HEK293 (cell line): ENCODE measurements at regions not wholly inside any gene's neighbourhood (a gene's known extent, or its start where the extent isn't known, plus 50 kb on each side); places are given as distances from the start of the nearest gene placed in this dataset.

Experiments used
- CTCF ChIA-PET: fragments of 350-600 bp; formaldehyde crosslinking; extraction: SDS; loops from one replicate; lab custom pipeline; 2021; ENCODE audit warnings: antibody characterized with exemption; lab: Yijun Ruan, JAX
- POLR2A ChIA-PET: fragments of 300-600 bp; formaldehyde crosslinking; extraction: SDS; loops from one replicate; lab custom pipeline; 2020; ENCODE audit warnings: antibody characterized with exemption, inconsistent platforms; lab: Yijun Ruan, JAX
- H3K27ac ChIP-seq: fragments of 200-500 bp; sonication (Bioruptor generic); 2 replicates; pipeline ENCODE4 v1.5.1; 2014; ENCODE audit warnings: low read depth, low read length, control low read depth, inconsistent platforms; ENCODE audit errors: extremely low read depth
- H3K36me3 ChIP-seq, 2 experiments: fragments of 200-500 bp in 1 of 2; sonication (Bioruptor generic) in 1 of 2; 1 replicate in 1 of 2; 2 replicates in 1 of 2; pipeline ENCODE4 v1.5.1; 2014 to 2017; ENCODE audit warnings: inconsistent platforms in 2 of 2, low read length in 2 of 2; ENCODE audit not compliant: control insufficient read depth in 2 of 2, insufficient read depth in 1 of 2
- H3K4me1 ChIP-seq: fragments of 200-500 bp; sonication (Bioruptor generic); 2 replicates; pipeline ENCODE4 v1.5.1; 2014; ENCODE audit warnings: mild to moderate bottlenecking, low read length, inconsistent platforms; ENCODE audit not compliant: control insufficient read depth, insufficient read depth
- H3K4me3 ChIP-seq: 2 replicates; pipeline ENCODE4 v1.5.1; 2011; ENCODE audit warnings: low read depth, mild to moderate bottlenecking, control low read depth, low read length, moderate library complexity
- H3K9me3 ChIP-seq: fragments of 200-500 bp; sonication (Bioruptor generic); 2 replicates; pipeline ENCODE4 v1.5.1; 2014; ENCODE audit warnings: low read depth, low read length, inconsistent platforms; ENCODE audit not compliant: control insufficient read depth, insufficient read depth
- EGR2 ChIP-seq: fragments of 450-650 bp; formaldehyde crosslinking; IDR thresholded peaks from 2 replicates; pipeline ENCODE4 v1.5.1; 2016; ENCODE audit warnings: low read depth, missing biosample characterization, missing genetic modification characterization
- FEZF1 ChIP-seq: fragments of 450-650 bp; formaldehyde crosslinking; IDR thresholded peaks from 2 replicates; pipeline ENCODE4 v1.5.1; 2016; ENCODE audit warnings: missing biosample characterization, missing genetic modification characterization
- KLF7 ChIP-seq: fragments of 450-650 bp; formaldehyde crosslinking; IDR thresholded peaks from 2 replicates; pipeline ENCODE4 v1.5.1; 2016; ENCODE audit warnings: missing biosample characterization, missing genetic modification characterization, borderline replicate concordance
- SCRT2 ChIP-seq: fragments of 450-650 bp; formaldehyde crosslinking; IDR thresholded peaks from 2 replicates; pipeline ENCODE4 v1.5.1; 2016; ENCODE audit warnings: missing biosample characterization, missing genetic modification characterization
- TSHZ1 ChIP-seq: fragments of 450-650 bp; formaldehyde crosslinking; IDR thresholded peaks from 2 replicates; pipeline ENCODE4 v1.5.1; 2016; ENCODE audit warnings: missing biosample characterization, missing genetic modification characterization, borderline replicate concordance
- YY2 ChIP-seq: fragments of 450-650 bp; formaldehyde crosslinking; IDR thresholded peaks from 2 replicates; pipeline ENCODE4 v1.5.1; 2016; ENCODE audit warnings: missing biosample characterization, missing genetic modification characterization
- ZBTB1 ChIP-seq: fragments of 450-650 bp; formaldehyde crosslinking; IDR thresholded peaks from 2 replicates; pipeline ENCODE4 v1.5.1; 2016; ENCODE audit warnings: missing biosample characterization, missing genetic modification characterization
- ZBTB48 ChIP-seq: fragments of 450-650 bp; formaldehyde crosslinking; IDR thresholded peaks from 2 replicates; pipeline ENCODE4 v1.5.1; 2016; ENCODE audit warnings: missing biosample characterization, missing genetic modification characterization
- ZFP3 ChIP-seq: fragments of 450-650 bp; formaldehyde crosslinking; IDR thresholded peaks from 2 replicates; pipeline ENCODE4 v1.5.1; 2016; ENCODE audit warnings: low read depth, missing biosample characterization, missing genetic modification characterization
- ZFP37 ChIP-seq: fragments of 450-650 bp; formaldehyde crosslinking; IDR thresholded peaks from 2 replicates; pipeline ENCODE4 v1.5.1; 2016; ENCODE audit warnings: missing biosample characterization, missing genetic modification characterization
- ZFP69B ChIP-seq: fragments of 450-650 bp; formaldehyde crosslinking; IDR thresholded peaks from 2 replicates; pipeline ENCODE4 v1.5.1; 2016; ENCODE audit warnings: missing biosample characterization, missing genetic modification characterization
- ZNF133 ChIP-seq: fragments of 450-650 bp; formaldehyde crosslinking; IDR thresholded peaks from 2 replicates; pipeline ENCODE4 v1.5.1; 2016; ENCODE audit warnings: missing biosample characterization, missing genetic modification characterization
- ZNF24 ChIP-seq: fragments of 450-650 bp; formaldehyde crosslinking; IDR thresholded peaks from 2 replicates; pipeline ENCODE4 v1.5.1; 2016; ENCODE audit warnings: missing biosample characterization, missing genetic modification characterization
- ZNF266 ChIP-seq: fragments of 450-650 bp; formaldehyde crosslinking; IDR thresholded peaks from 2 replicates; pipeline ENCODE4 v1.5.1; 2016; ENCODE audit warnings: missing biosample characterization, missing genetic modification characterization, low read depth
- ZNF335 ChIP-seq: fragments of 450-650 bp; formaldehyde crosslinking; conservative IDR thresholded peaks from 2 replicates; pipeline ENCODE4 v1.5.1; 2016; ENCODE audit warnings: missing biosample characterization, missing genetic modification characterization
- ZNF510 ChIP-seq: fragments of 450-650 bp; formaldehyde crosslinking; IDR thresholded peaks from 2 replicates; pipeline ENCODE4 v1.5.1; 2018; ENCODE audit warnings: mild to moderate bottlenecking, missing genetic modification characterization, missing biosample characterization; ENCODE audit not compliant: insufficient replicate concordance
- ZNF629 ChIP-seq: fragments of 450-650 bp; formaldehyde crosslinking; IDR thresholded peaks from 2 replicates; pipeline ENCODE4 v1.5.1; 2017; ENCODE audit warnings: missing biosample characterization, missing genetic modification characterization
- ZNF677 ChIP-seq: fragments of 450-650 bp; IDR thresholded peaks from 2 replicates; pipeline ENCODE4 v1.5.0; 2018; ENCODE audit warnings: missing biosample characterization, mild to moderate bottlenecking, missing genetic modification characterization, moderate library complexity
- ZNF792 ChIP-seq: fragments of 450-650 bp; formaldehyde crosslinking; IDR thresholded peaks from 2 replicates; pipeline ENCODE4 v1.5.1; 2016; ENCODE audit warnings: missing biosample characterization, missing genetic modification characterization
- TF ChIP-seq, protein P1 (sequence below): fragments of 450-650 bp; formaldehyde crosslinking; IDR thresholded peaks from 2 replicates; pipeline ENCODE4 v1.5.1; 2017; ENCODE audit warnings: missing biosample characterization, missing genetic modification characterization
- TF ChIP-seq, protein P2 (sequence below): fragments of 450-650 bp; formaldehyde crosslinking; IDR thresholded peaks from 2 replicates; pipeline ENCODE4 v1.5.1; 2016; ENCODE audit warnings: missing biosample characterization, missing genetic modification characterization
- TF ChIP-seq, protein P3 (sequence below): fragments of 450-650 bp; formaldehyde crosslinking; IDR thresholded peaks from 2 replicates; pipeline ENCODE4 v1.5.1; 2017; ENCODE audit warnings: missing biosample characterization, missing genetic modification characterization

DNA sequence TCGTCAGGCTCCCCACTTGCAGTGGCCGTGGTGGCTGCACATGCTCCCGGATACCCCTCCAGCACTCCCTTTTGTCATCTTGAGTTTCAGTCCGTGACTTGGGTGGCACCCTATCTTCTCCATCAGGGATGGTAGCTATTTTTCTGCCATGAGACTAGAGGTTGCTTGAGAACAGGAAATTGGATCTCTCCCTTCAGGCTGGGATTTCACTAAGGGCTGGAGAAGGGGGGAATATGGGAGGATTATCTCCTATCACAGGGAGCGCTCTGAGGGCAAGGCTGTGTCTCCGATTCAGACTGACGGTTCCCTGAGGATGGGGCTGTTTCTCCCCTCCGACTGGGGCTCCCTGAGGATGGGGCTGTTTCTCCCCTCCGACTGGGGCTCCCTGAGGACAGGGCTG lies 123.1 kb downstream of the MRPL14 start:
- Histone ChIP-seq H3K36me3 (no peaks in the 10 kb centered on the region), H3K4me3 (no peak overlapping the region), H3K9me3 (no peaks in the 10 kb centered on the region), H3K4me1 (peaks cover 2% of the 10 kb centered on the region; the same call in 1 of the 2 replicates), H3K27ac (no peak overlapping the region)
- ChIA-PET CTCF (interaction anchor here (0.6 to 3.9 kb wide), 6 partner anchors 8 to 539 kb away, joined by 3 to 20 read pairs (median 3); partner anchors contain the start of gene VEGFA), POLR2A (no interaction called here)
- TF ChIP-seq, protein P1, sequence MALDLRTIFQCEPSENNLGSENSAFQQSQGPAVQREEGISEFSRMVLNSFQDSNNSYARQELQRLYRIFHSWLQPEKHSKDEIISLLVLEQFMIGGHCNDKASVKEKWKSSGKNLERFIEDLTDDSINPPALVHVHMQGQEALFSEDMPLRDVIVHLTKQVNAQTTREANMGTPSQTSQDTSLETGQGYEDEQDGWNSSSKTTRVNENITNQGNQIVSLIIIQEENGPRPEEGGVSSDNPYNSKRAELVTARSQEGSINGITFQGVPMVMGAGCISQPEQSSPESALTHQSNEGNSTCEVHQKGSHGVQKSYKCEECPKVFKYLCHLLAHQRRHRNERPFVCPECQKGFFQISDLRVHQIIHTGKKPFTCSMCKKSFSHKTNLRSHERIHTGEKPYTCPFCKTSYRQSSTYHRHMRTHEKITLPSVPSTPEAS (tag by site-specific recombination) = no peak
- TF ChIP-seq TSHZ1 (tag by site-specific recombination) (no peak), ZBTB48 (tag by site-specific recombination) (peak; percentile 69; the same call in 1 of the 2 replicates)
- TF ChIP-seq, protein P2, sequence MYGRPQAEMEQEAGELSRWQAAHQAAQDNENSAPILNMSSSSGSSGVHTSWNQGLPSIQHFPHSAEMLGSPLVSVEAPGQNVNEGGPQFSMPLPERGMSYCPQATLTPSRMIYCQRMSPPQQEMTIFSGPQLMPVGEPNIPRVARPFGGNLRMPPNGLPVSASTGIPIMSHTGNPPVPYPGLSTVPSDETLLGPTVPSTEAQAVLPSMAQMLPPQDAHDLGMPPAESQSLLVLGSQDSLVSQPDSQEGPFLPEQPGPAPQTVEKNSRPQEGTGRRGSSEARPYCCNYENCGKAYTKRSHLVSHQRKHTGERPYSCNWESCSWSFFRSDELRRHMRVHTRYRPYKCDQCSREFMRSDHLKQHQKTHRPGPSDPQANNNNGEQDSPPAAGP = peak; percentile 35; the same call in 1 of the 2 replicates

- ChIA-PET CTCF (interaction anchor here (0.6 to 3.9 kb wide), 5 partner anchors 9 to 540 kb away, joined by 3 to 20 read pairs (median 3); partner anchors contain the start of gene VEGFA), POLR2A (interaction anchor here (0.5 to 1.5 kb wide), 2 partner anchors 77 to 290 kb away, joined by 3 to 6 read pairs; no protein-coding TSS in a partner anchor)
- TF ChIP-seq ZFP37 (no peak), ZNF24 (tag by site-specific recombination) (no peak), ZFP69B (no peak), EGR2 (tag by site-specific recombination) (no peak), ZNF335 (tag by site-specific recombination) (no peak), ZNF266 (tag by site-specific recombination) (no peak), ZBTB1 (tag by site-specific recombination) (no peak), KLF7 (no peak)
- Histone ChIP-seq H3K4me1 (peaks cover 2% of the 10 kb centered on the region; the same call in 1 of the 2 replicates), H3K4me3 (no peak overlapping the region), H3K27ac (no peak overlapping the region), H3K36me3 (no peaks in the 10 kb centered on the region), H3K9me3 (no peaks in the 10 kb centered on the region)
Observed at GRCh38 chr6:44003345-44004061, 123.7 kb downstream of the MRPL14 start.

DNA sequence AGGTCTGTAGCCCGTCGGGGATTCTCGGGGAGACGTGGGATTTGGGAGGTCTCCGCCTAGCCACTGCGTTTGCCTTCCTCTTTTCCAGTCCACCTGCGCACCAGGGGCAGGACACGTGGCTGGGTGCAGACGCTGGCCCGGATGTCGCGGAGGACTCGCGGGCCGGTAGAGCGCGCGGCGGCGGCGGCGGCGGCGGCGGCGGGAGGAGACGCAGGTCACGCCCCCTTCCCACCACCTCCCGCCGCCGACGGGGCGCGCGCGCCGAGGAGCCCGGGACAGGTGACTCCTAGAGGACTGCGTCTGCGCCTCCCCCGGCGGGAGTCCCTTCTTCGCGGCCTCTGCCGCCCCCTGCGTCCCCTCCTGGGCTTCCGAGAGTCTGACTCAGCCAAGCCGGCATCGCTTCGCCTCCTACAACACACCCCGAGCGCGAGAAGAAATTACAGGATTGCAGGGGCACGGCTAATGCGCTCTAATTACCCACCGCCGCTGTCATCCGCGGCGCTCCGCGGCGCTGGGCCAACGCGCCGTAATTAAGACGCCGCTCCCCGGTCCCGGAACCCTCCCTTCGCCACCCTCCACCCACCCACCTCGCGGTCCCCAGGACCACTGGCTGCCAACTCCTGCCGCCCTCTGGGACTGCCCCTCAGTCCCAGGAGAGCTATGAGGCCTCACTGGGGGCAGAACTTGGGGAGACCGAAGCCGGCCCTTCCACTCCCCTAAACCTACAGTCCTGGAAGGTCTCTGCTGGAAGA lies 124.5 kb downstream of the MRPL14 start:
- peak overlapping the region; percentile 35 for H3K4me3 ChIP-seq
- ChIA-PET POLR2A (interaction anchor here (0.5 to 1.5 kb wide), 4 partner anchors 47 to 291 kb away, joined by 3 to 6 read pairs (median 4); partner anchors contain the start of gene VEGFA), CTCF (interaction anchor here (0.7 to 3.9 kb wide), 4 partner anchors 9 to 72 kb away, joined by 3 to 20 read pairs (median 3); no protein-coding TSS in a partner anchor)
- H3K9me3 ChIP-seq = no peaks in the 10 kb centered on the region
- H3K4me1 ChIP-seq = peaks cover 2% of the 10 kb centered on the region; the same call in 1 of the 2 replicates
- peak overlapping the region; percentile 47; the same call in 1 of the 2 replicates for H3K27ac ChIP-seq
- H3K36me3 ChIP-seq = no peaks in the 10 kb centered on the region
- TF ChIP-seq ZFP3 (tag by site-specific recombination) (no peak), SCRT2 (tag by site-specific recombination) (no peak), ZNF133 (tag by site-specific recombination) (no peak), ZNF629 (tag by site-specific recombination) (peak; percentile 28; the same call in 1 of the 2 replicates), ZNF24 (tag by site-specific recombination) (no peak), ZNF510 (tag by site-specific recombination) (no peak), FEZF1 (tag by site-specific recombination) (no peak), YY2 (tag by site-specific recombination) (no peak), ZNF792 (no peak), ZNF677 (tag by site-specific recombination) (no peak)
- TF ChIP-seq, protein P3, sequence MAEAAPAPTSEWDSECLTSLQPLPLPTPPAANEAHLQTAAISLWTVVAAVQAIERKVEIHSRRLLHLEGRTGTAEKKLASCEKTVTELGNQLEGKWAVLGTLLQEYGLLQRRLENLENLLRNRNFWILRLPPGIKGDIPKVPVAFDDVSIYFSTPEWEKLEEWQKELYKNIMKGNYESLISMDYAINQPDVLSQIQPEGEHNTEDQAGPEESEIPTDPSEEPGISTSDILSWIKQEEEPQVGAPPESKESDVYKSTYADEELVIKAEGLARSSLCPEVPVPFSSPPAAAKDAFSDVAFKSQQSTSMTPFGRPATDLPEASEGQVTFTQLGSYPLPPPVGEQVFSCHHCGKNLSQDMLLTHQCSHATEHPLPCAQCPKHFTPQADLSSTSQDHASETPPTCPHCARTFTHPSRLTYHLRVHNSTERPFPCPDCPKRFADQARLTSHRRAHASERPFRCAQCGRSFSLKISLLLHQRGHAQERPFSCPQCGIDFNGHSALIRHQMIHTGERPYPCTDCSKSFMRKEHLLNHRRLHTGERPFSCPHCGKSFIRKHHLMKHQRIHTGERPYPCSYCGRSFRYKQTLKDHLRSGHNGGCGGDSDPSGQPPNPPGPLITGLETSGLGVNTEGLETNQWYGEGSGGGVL (tag by site-specific recombination) = peak; percentile 86
